Heart right ventricle (tissue), 16 donors: ENCODE measurements at regions not wholly inside any gene's neighbourhood (a gene's known extent, or its start where the extent isn't known, plus 50 kb on each side); places are given as distances from the start of the nearest gene placed in this dataset.

Source experiments
- ATAC-seq, 8 donors: fragments of 200-7000 bp; cut with Tn5 transposase; one replicate each; pipeline ENCODE4 v1.9.1; 2020; ENCODE audit warnings: mild to moderate bottlenecking in 8 of 8, moderate library complexity in 8 of 8, moderate number of reproducible peaks in 1 of 8
- DNase-seq, 2 donors: peaks; one replicate each; pipeline ENCODE4 v3.0.0-alpha.2; 2020
- H3K27ac ChIP-seq, 10 donors: fragments of 200-600 bp; sonication (generic) in 2 of 10; one replicate each; pipeline versions ENCODE4 v1.5.0 to v1.8.0; 2020 to 2022; ENCODE audit warnings: mild to moderate bottlenecking in 3 of 10
- H3K27me3 ChIP-seq, 7 donors: fragments of 200-600 bp; one replicate each; pipeline ENCODE4 v1.8.0; 2021 to 2022; ENCODE audit warnings: mild to moderate bottlenecking in 2 of 7
- H3K36me3 ChIP-seq, 9 donors: fragments of 200-600 bp; sonication (generic) in 1 of 9; one replicate each; pipeline versions ENCODE4 v1.5.0 to v1.8.0; 2020 to 2022; ENCODE audit warnings: mild to moderate bottlenecking in 2 of 9
- H3K4me1 ChIP-seq, 9 donors: fragments of 200-600 bp; sonication (generic) in 1 of 9; one replicate each; pipeline versions ENCODE4 v1.5.0 to v1.8.0; 2020 to 2022; ENCODE audit warnings: mild to moderate bottlenecking in 4 of 9
- H3K4me3 ChIP-seq, 10 donors: fragments of 200-600 bp; sonication (generic) in 2 of 10; one replicate each; pipeline versions ENCODE4 v1.5.0 to v1.8.0; 2020 to 2022; ENCODE audit warnings: mild to moderate bottlenecking in 7 of 10, moderate library complexity in 2 of 10
- H3K9me3 ChIP-seq, 11 donors: fragments of 200-600 bp in 10 of 11; sonication (generic) in 2 of 11; one replicate each; pipeline versions ENCODE4 v1.5.0 to v1.8.0; 2013 to 2022; ENCODE audit warnings: mild to moderate bottlenecking in 2 of 11, control low read depth in 1 of 11, moderate library complexity in 1 of 11
- CTCF ChIP-seq, 9 donors: fragments of 200-600 bp; sonication (generic) in 2 of 9; IDR thresholded peaks; one replicate each; pipeline versions ENCODE4 v1.5.0 to v1.8.0; 2021 to 2022; ENCODE audit warnings: antibody characterized with exemption in 9 of 9, mild to moderate bottlenecking in 5 of 9, moderate library complexity in 1 of 9
- WGBS, 2 donors: extraction: QIAGEN DNeasy Blood & Tissue Kit; methylation state at CpG; one replicate each; pipeline ENCODE4 v1.1.7; 2013; ENCODE audit warnings: inconsistent platforms in 1 of 2; 5-methylcytosine and 5-hydroxymethylcytosine counted together
- intact Hi-C, 10 donors: fragments of 100-400 bp; cut with DNase I; formaldehyde crosslinking; loops; one replicate each; pipeline versions ENCODE4 v1.11.1 to v1.14.2; 2022
- donor health status: Arrhythmogenic right ventricular cardiomyopathy.
- donor health status: ischemic (EF 13 %, LVEDD 7.1; RV severe dilation, severe dysfunction).
- donor health status: healthy with polysubstance abuse.
- donor health status: DM: no; HTN: yes; CAD: no.
- donor health status: DM: no; HTN: no; CAD: no.
- donor health status: ischemic (EF 25% LVEDD 6.9; RV normal size, moderate dysfunction).
- donor health status: ischemic (EF 25% LVEDD 5.7; RV mildly dilated, moderate dysfunction).
- donor health status: healthy.
- donor health status: DM: yes; HTN: yes; CAD: no.
- donor health status: Ischemic cardiomyopathy.
- donor health status: ischemic (EF 35%, LVEDD 5.7; RV mildly dilated, moderate dysfunction).
- donor health status: nonischemic (EF 11% LVEDD 7.7; RV severe dilation, severe dysfunction).
- donor health status: DM: yes; HTN: yes; CAD: no.
- donor health status: PGD.
- donor health status: ischemic (EF 29% LVEDD 5.4; RV normal size, mild dysfunction).
- donor health status: nonischemic (EF 23%, LVEDD 6.1; RV moderate dilation, normal function).

DNA sequence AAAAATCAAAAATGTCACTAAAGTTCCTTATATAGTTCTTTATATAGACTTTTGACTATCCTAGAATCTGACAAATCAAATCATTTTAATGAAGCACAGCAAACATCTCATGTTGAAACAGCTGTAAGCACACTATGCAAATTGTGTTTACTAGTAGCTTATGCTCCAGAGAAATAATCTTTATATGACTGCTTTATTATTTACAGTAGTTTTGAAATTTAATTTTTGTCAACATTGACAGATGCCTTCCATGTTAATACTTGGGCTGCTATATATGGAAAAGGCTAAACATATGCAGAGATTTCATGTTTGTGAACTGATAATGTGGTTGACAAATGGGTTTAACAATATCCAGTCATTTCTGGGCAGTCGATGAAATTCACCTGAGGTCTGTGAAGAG lies 616.8 kb downstream of the TAFA4 start:
- intact Hi-C loops = no loop called here
- Histone ChIP-seq H3K4me3 (no peak overlapping the region), H3K27ac (no peak overlapping the region), H3K4me1 (no peaks in the 10 kb centered on the region), H3K27me3 (peaks cover 0 to 3% (median 0%) of the 10 kb centered on the region in 7 donors), H3K9me3 (peaks cover 0 to 6% (median 0%) of the 10 kb centered on the region in 11 donors), H3K36me3 (no peaks in the 10 kb centered on the region)
- ATAC-seq (no peak), DNase-seq (no peak)
- WGBS, 2 donors = 75 to 88% methylated on average over 1 of the region's 1 CpG
- no peak for TF ChIP-seq CTCF (IDR thresholded peaks at IDR 0.05)

- TF ChIP-seq CTCF (IDR thresholded peaks at IDR 0.05) = no peak
- intact Hi-C loops = no loop called here
- Histone ChIP-seq H3K4me3 (no peak overlapping the region), H3K27ac (no peak overlapping the region), H3K27me3 (no peaks in the 10 kb centered on the region), H3K36me3 (no peaks in the 10 kb centered on the region), H3K4me1 (no peaks in the 10 kb centered on the region), H3K9me3 (no peaks in the 10 kb centered on the region)
- ATAC-seq (no peak), DNase-seq (no peak)
- WGBS, 2 donors = 81 to 83% methylated on average over 2 of the region's 2 CpGs
These were observed 625.8 kb downstream of the TAFA4 start for GRCh38 chr3:68306571-68306970.

- Histone ChIP-seq H3K27me3 (no peaks in the 10 kb centered on the region), H3K4me1 (no peaks in the 10 kb centered on the region), H3K9me3 (peaks cover 0 to 8% (median 0%) of the 10 kb centered on the region in 11 donors), H3K27ac (no peak overlapping the region), H3K36me3 (no peaks in the 10 kb centered on the region), H3K4me3 (no peak overlapping the region)
- intact Hi-C loops = no loop called here
- no peak for DNase-seq
- no peak for ATAC-seq
- WGBS, 2 donors = 86 to 96% methylated on average over 1 of the region's 1 CpG
- no peak for TF ChIP-seq CTCF (IDR thresholded peaks at IDR 0.05)
These were observed 636.9 kb downstream of the TAFA4 start for GRCh38 chr3:68295457-68295856.

DNA sequence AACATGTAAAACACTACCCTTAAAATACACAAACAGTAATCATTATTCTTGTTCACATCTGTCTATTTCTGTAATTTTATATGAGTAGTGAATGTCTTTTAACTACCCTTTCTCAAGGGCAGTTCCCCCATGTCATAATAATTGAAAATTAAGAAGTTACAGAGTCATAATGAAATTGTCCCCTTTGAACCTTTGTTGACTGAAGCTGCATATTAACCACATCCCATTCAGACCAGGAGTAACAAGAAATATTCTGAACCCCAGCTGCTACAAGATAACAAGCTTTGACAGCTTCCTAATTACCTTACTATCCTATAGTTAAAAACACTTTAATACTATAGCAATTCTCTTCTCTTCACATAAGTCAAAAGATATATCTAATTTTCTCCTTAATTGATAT lies 635.9 kb upstream of the SUCLG2 start:
- no peaks in the 10 kb centered on the region for H3K27me3 ChIP-seq
- H3K36me3 ChIP-seq = no peaks in the 10 kb centered on the region
- ATAC-seq (no peak), DNase-seq (no peak)
- no peak for TF ChIP-seq CTCF (IDR thresholded peaks at IDR 0.05)
- no peaks in the 10 kb centered on the region for H3K4me1 ChIP-seq
- intact Hi-C loops = no loop called here
- no peak overlapping the region for H3K4me3 ChIP-seq
- no peaks in the 10 kb centered on the region for H3K9me3 ChIP-seq
- H3K27ac ChIP-seq = no peak overlapping the region

DNA sequence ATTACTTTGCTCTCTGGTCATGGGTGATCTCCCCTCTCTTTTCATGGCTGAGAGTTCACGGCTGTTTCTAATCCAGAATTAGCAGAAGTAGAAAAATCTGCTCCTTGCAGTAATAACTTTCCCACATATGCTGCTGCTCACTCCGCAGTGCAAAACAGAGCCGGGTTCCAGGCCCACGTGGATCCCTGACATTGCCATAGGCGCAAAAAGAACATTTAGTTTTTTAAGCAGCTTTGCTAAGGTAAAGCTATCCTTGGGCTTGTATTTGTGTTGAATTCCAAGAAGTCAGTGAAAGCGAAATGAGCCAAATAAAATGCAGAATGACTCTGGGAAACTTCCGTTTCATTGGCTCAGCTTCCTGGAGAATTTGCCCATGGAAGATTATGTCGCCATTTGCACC lies 633.7 kb upstream of the SUCLG2 start:
- no peak overlapping the region for H3K4me3 ChIP-seq
- intact Hi-C loops = no loop called here
- no peaks in the 10 kb centered on the region for H3K36me3 ChIP-seq
- no peaks in the 10 kb centered on the region for H3K4me1 ChIP-seq
- WGBS, 2 donors = 80 to 85% methylated on average over 8 of the region's 8 CpGs
- no peak overlapping the region for H3K27ac ChIP-seq
- no peaks in the 10 kb centered on the region for H3K9me3 ChIP-seq
- TF ChIP-seq CTCF (IDR thresholded peaks at IDR 0.05) = no peak
- no peaks in the 10 kb centered on the region for H3K27me3 ChIP-seq
- ATAC-seq = no peak
- DNase-seq = no peak
